Adrenal gland (tissue), 5 donors: ENCODE measurements at regions not wholly inside any gene's neighbourhood (a gene's known extent, or its start where the extent isn't known, plus 50 kb on each side); places are given as distances from the start of the nearest gene placed in this dataset.

Experiments used
- POLR2A ChIP-seq, 2 donors: fragments of 450-650 bp; IDR thresholded peaks; one replicate each; pipeline ENCODE4 v1.6.1; 2017; ENCODE audit warnings: antibody characterized with exemption in 2 of 2, mild to moderate bottlenecking in 2 of 2, moderate library complexity in 1 of 2
- TF ChIP-seq, protein P1 (sequence below), 6 experiments: fragments of 450-650 bp in 4 of 6; fragments of 200-600 bp in 2 of 6; sonication (generic) in 1 of 6; IDR thresholded peaks; 1 replicate in 5 of 6; 2 replicates in 1 of 6; pipeline versions ENCODE4 v1.5.1 to v1.8.0; 2016 to 2021; ENCODE audit warnings: antibody characterized with exemption in 6 of 6, mild to moderate bottlenecking in 2 of 6, moderate library complexity in 1 of 6
- donor health status: DM: no; HTN: no; CAD: no.

DNA sequence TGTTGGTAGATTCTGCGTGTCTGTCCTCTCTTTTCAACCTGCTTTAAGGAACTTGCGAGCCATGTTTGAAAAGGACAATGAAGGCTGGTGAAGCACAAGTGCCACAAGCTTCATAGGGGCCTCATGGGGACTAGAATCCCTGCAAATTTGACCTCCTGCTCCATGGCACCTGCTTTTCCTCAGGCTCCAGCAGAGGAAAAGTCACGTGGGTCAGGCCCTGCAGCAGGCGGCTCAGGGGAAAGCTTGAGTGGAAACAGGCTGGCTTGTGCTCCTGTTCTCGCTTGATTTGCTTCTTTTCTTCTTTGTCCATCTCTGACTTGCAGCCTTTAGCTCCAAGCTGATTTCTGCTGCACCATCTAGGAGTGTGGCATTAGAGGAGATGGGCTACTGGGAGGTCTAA, 187.6 kb upstream of the MAST4 start:
- TF ChIP-seq, protein P1, sequence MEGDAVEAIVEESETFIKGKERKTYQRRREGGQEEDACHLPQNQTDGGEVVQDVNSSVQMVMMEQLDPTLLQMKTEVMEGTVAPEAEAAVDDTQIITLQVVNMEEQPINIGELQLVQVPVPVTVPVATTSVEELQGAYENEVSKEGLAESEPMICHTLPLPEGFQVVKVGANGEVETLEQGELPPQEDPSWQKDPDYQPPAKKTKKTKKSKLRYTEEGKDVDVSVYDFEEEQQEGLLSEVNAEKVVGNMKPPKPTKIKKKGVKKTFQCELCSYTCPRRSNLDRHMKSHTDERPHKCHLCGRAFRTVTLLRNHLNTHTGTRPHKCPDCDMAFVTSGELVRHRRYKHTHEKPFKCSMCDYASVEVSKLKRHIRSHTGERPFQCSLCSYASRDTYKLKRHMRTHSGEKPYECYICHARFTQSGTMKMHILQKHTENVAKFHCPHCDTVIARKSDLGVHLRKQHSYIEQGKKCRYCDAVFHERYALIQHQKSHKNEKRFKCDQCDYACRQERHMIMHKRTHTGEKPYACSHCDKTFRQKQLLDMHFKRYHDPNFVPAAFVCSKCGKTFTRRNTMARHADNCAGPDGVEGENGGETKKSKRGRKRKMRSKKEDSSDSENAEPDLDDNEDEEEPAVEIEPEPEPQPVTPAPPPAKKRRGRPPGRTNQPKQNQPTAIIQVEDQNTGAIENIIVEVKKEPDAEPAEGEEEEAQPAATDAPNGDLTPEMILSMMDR (IDR thresholded peaks at IDR 0.05) = no peak
- no peak for TF ChIP-seq POLR2A (IDR thresholded peaks at IDR 0.05)
